Activated naive CD8-positive, alpha-beta T cell treated with anti-CD3 and anti-CD28 coated beads for 36 hours (primary cell): ENCODE measurements at regions not wholly inside any gene's neighbourhood (a gene's known extent, or its start where the extent isn't known, plus 50 kb on each side); places are given as distances from the start of the nearest gene placed in this dataset.

Experiments used
- DNase-seq: peaks from one replicate; pipeline ENCODE4 v3.0.0; 2021
- H3K27ac Mint-ChIP-seq: one replicate; pipeline ENCODE4 v1.8.0; 2022; ENCODE audit warnings: mild to moderate bottlenecking, moderate library complexity, mixed read lengths
- H3K27me3 Mint-ChIP-seq: one replicate; pipeline ENCODE4 v1.8.0; 2022; ENCODE audit warnings: mild to moderate bottlenecking, mixed read lengths
- H3K36me3 Mint-ChIP-seq: one replicate; pipeline ENCODE4 v1.8.0; 2021; ENCODE audit warnings: mild to moderate bottlenecking, mixed read lengths
- H3K4me1 Mint-ChIP-seq: one replicate; pipeline ENCODE4 v1.8.0; 2021; ENCODE audit warnings: mixed read lengths
- H3K4me3 Mint-ChIP-seq: one replicate; pipeline ENCODE4 v1.8.0; 2022; ENCODE audit warnings: mild to moderate bottlenecking, moderate library complexity, mixed read lengths
- H3K9me3 Mint-ChIP-seq: one replicate; pipeline ENCODE4 v1.8.0; 2022; ENCODE audit warnings: mixed read lengths

GRCh38 chr6:165762125-165762524 lies 99.1 kb upstream of the PDE10A start:
- Mint-ChIP-seq H3K4me3 (no peak overlapping the region), H3K9me3 (peaks cover 1% of the 10 kb centered on the region), H3K27ac (no peak overlapping the region), H3K27me3 (peaks cover 5% of the 10 kb centered on the region), H3K36me3 (no peaks in the 10 kb centered on the region), H3K4me1 (no peaks in the 10 kb centered on the region)
- DNase-seq, result no peak

- no peak for DNase-seq
- Mint-ChIP-seq H3K36me3 (no peaks in the 10 kb centered on the region), H3K4me1 (no peaks in the 10 kb centered on the region), H3K4me3 (no peak overlapping the region), H3K27me3 (peaks cover 5% of the 10 kb centered on the region), H3K27ac (no peak overlapping the region), H3K9me3 (peaks cover 1% of the 10 kb centered on the region)
These were observed 97.8 kb upstream of the PDE10A start for GRCh38 chr6:165760803-165761185.

GRCh38 chr6:165760126-165760802 lies 97.2 kb upstream of the PDE10A start:
- Mint-ChIP-seq H3K4me3 (no peak overlapping the region), H3K9me3 (peaks cover 1% of the 10 kb centered on the region), H3K36me3 (no peaks in the 10 kb centered on the region), H3K4me1 (no peaks in the 10 kb centered on the region), H3K27me3 (peaks cover 5% of the 10 kb centered on the region), H3K27ac (no peak overlapping the region)
- no peak for DNase-seq

- H3K9me3 Mint-ChIP-seq, result peaks cover 1% of the 10 kb centered on the region
- no peaks in the 10 kb centered on the region for H3K4me1 Mint-ChIP-seq
- H3K27ac Mint-ChIP-seq, result no peak overlapping the region
- H3K36me3 Mint-ChIP-seq, result no peaks in the 10 kb centered on the region
- peaks cover 5% of the 10 kb centered on the region for H3K27me3 Mint-ChIP-seq
- DNase-seq, result no peak
- H3K4me3 Mint-ChIP-seq, result no peak overlapping the region
These were observed 95.4 kb upstream of the PDE10A start for GRCh38 chr6:165758441-165758840.

GRCh38 chr6:165755583-165755982 lies 92.5 kb upstream of the PDE10A start:
- Mint-ChIP-seq H3K27ac (no peak overlapping the region), H3K36me3 (no peaks in the 10 kb centered on the region)

GRCh38 chr6:165753506-165753905 lies 90.5 kb upstream of the PDE10A start:
- Mint-ChIP-seq H3K36me3 (no peaks in the 10 kb centered on the region), H3K27ac (no peak overlapping the region), H3K27me3 (peaks cover 4% of the 10 kb centered on the region), H3K4me3 (no peak overlapping the region), H3K9me3 (peaks cover 4% of the 10 kb centered on the region), H3K4me1 (no peaks in the 10 kb centered on the region)
- DNase-seq, result no peak

More at GRCh38 chr6:165755583-165755982, 92.5 kb upstream of the PDE10A start:
- Mint-ChIP-seq H3K27me3 (peaks cover 5% of the 10 kb centered on the region), H3K4me1 (no peaks in the 10 kb centered on the region), H3K9me3 (no peaks in the 10 kb centered on the region), H3K4me3 (no peak overlapping the region)
- DNase-seq, result no peak

GRCh38 chr6:165752451-165752850 lies 89.4 kb upstream of the PDE10A start:
- Mint-ChIP-seq H3K36me3 (no peaks in the 10 kb centered on the region), H3K4me3 (no peak overlapping the region), H3K27ac (no peak overlapping the region), H3K4me1 (no peaks in the 10 kb centered on the region), H3K27me3 (no peaks in the 10 kb centered on the region), H3K9me3 (peaks cover 4% of the 10 kb centered on the region)
- no peak for DNase-seq

- Mint-ChIP-seq H3K4me1 (no peaks in the 10 kb centered on the region), H3K27me3 (no peaks in the 10 kb centered on the region), H3K4me3 (no peak overlapping the region), H3K36me3 (no peaks in the 10 kb centered on the region), H3K9me3 (peaks cover 4% of the 10 kb centered on the region), H3K27ac (no peak overlapping the region)
- DNase-seq, result no peak
These were observed 88.4 kb upstream of the PDE10A start for GRCh38 chr6:165751486-165751885.

- H3K27me3 Mint-ChIP-seq, result no peaks in the 10 kb centered on the region
- H3K4me1 Mint-ChIP-seq, result no peaks in the 10 kb centered on the region
- H3K4me3 Mint-ChIP-seq, result no peak overlapping the region
- no peaks in the 10 kb centered on the region for H3K36me3 Mint-ChIP-seq
- DNase-seq, result no peak
- H3K27ac Mint-ChIP-seq, result no peak overlapping the region
- peaks cover 4% of the 10 kb centered on the region for H3K9me3 Mint-ChIP-seq
These were observed 86.1 kb upstream of the PDE10A start for GRCh38 chr6:165749163-165749562.

- Mint-ChIP-seq H3K27me3 (no peaks in the 10 kb centered on the region), H3K4me3 (no peak overlapping the region), H3K36me3 (no peaks in the 10 kb centered on the region), H3K9me3 (peaks cover 4% of the 10 kb centered on the region), H3K4me1 (no peaks in the 10 kb centered on the region), H3K27ac (no peak overlapping the region)
- no peak for DNase-seq
These were observed 85.3 kb upstream of the PDE10A start for GRCh38 chr6:165748390-165748789.

- no peaks in the 10 kb centered on the region for H3K27me3 Mint-ChIP-seq
- no peak overlapping the region for H3K27ac Mint-ChIP-seq
- H3K36me3 Mint-ChIP-seq, result no peaks in the 10 kb centered on the region
- H3K4me3 Mint-ChIP-seq, result no peak overlapping the region
- H3K4me1 Mint-ChIP-seq, result no peaks in the 10 kb centered on the region
- no peak for DNase-seq
- peaks cover 4% of the 10 kb centered on the region for H3K9me3 Mint-ChIP-seq
These were observed 84.9 kb upstream of the PDE10A start for GRCh38 chr6:165747963-165748362.

GRCh38 chr6:165746331-165746730 lies 83.3 kb upstream of the PDE10A start:
- DNase-seq, result no peak
- Mint-ChIP-seq H3K9me3 (peaks cover 4% of the 10 kb centered on the region), H3K27ac (no peak overlapping the region), H3K4me1 (no peaks in the 10 kb centered on the region), H3K27me3 (no peaks in the 10 kb centered on the region), H3K36me3 (no peaks in the 10 kb centered on the region), H3K4me3 (no peak overlapping the region)

GRCh38 chr6:165745492-165745891 lies 82.5 kb upstream of the PDE10A start:
- Mint-ChIP-seq H3K4me1 (no peaks in the 10 kb centered on the region), H3K27ac (no peak overlapping the region), H3K27me3 (no peaks in the 10 kb centered on the region), H3K36me3 (no peaks in the 10 kb centered on the region), H3K4me3 (no peak overlapping the region), H3K9me3 (peaks cover 4% of the 10 kb centered on the region)
- DNase-seq, result no peak

GRCh38 chr6:165744555-165745228 lies 81.7 kb upstream of the PDE10A start:
- no peak for DNase-seq
- no peak overlapping the region for H3K4me3 Mint-ChIP-seq

GRCh38 chr6:165743366-165743898 lies 80.4 kb upstream of the PDE10A start:
- no peaks in the 10 kb centered on the region for H3K27me3 Mint-ChIP-seq
- H3K9me3 Mint-ChIP-seq, result peaks cover 3% of the 10 kb centered on the region
- H3K36me3 Mint-ChIP-seq, result no peaks in the 10 kb centered on the region
- no peaks in the 10 kb centered on the region for H3K4me1 Mint-ChIP-seq
- DNase-seq, result no peak
- no peak overlapping the region for H3K4me3 Mint-ChIP-seq
- no peak overlapping the region for H3K27ac Mint-ChIP-seq

More at GRCh38 chr6:165744555-165745228, 81.7 kb upstream of the PDE10A start:
- Mint-ChIP-seq H3K9me3 (peaks cover 4% of the 10 kb centered on the region), H3K36me3 (no peaks in the 10 kb centered on the region), H3K27me3 (no peaks in the 10 kb centered on the region), H3K4me1 (no peaks in the 10 kb centered on the region), H3K27ac (no peak overlapping the region)

- no peak overlapping the region for H3K27ac Mint-ChIP-seq
- DNase-seq, result no peak
- no peaks in the 10 kb centered on the region for H3K4me1 Mint-ChIP-seq
- no peaks in the 10 kb centered on the region for H3K36me3 Mint-ChIP-seq
- H3K27me3 Mint-ChIP-seq, result no peaks in the 10 kb centered on the region
- no peak overlapping the region for H3K4me3 Mint-ChIP-seq
- peaks cover 9% of the 10 kb centered on the region for H3K9me3 Mint-ChIP-seq
These were observed 79.0 kb upstream of the PDE10A start for GRCh38 chr6:165742047-165742446.
